Prostate gland (tissue), 2 donors: ENCODE measurements at regions not wholly inside any gene's neighbourhood (a gene's known extent, or its start where the extent isn't known, plus 50 kb on each side); places are given as distances from the start of the nearest gene placed in this dataset.

Source experiments
- DNase-seq: peaks from one replicate; pipeline ENCODE4 v3.0.0-alpha.2; 2019; ENCODE audit warnings: low spot score
- H3K27ac ChIP-seq, 2 donors: fragments of 200-600 bp; sonication (generic); 2 replicates each; pipeline ENCODE4 v1.5.1; 2017 to 2019
- H3K27me3 ChIP-seq: fragments of 200-600 bp; sonication (generic); replicated peaks from 2 replicates; pipeline ENCODE4 v1.5.1; 2019; ENCODE audit not compliant: insufficient read depth
- H3K36me3 ChIP-seq, 2 donors: fragments of 200-600 bp; sonication (generic); 1 replicate in 1 of 2; 2 replicates in 1 of 2; pipeline versions ENCODE4 v1.5.1 to v1.8.1; 2017 to 2019
- H3K4me1 ChIP-seq: fragments of 200-600 bp; sonication (generic); replicated peaks from 2 replicates; pipeline ENCODE4 v1.5.1; 2019
- H3K4me3 ChIP-seq, 2 donors: fragments of 200-600 bp; sonication (generic); 2 replicates each; pipeline ENCODE4 v1.5.1; 2017 to 2019
- H3K9me3 ChIP-seq: fragments of 200-600 bp; sonication (generic); 2 replicates; pipeline ENCODE4 v1.5.1; 2017
- CTCF ChIP-seq, 4 experiments: fragments of 200-600 bp in 2 of 4; fragments of 450-650 bp in 2 of 4; sonication (generic) in 2 of 4; IDR thresholded peaks; 1 replicate in 3 of 4; 2 replicates in 1 of 4; pipeline ENCODE4 v1.5.1; 2016 to 2019; ENCODE audit warnings: antibody characterized with exemption in 4 of 4, mild to moderate bottlenecking in 2 of 4, moderate library complexity in 2 of 4
- POLR2A ChIP-seq: fragments of 450-650 bp; IDR thresholded peaks from one replicate; pipeline ENCODE4 v1.6.1; 2016; ENCODE audit warnings: antibody characterized with exemption, mild to moderate bottlenecking
- POLR2AphosphoS5 ChIP-seq: sonication (generic); formaldehyde crosslinking; IDR thresholded peaks from one replicate; pipeline ENCODE4 v1.6.1; 2017; ENCODE audit warnings: antibody characterized with exemption
- WGBS: methylation state at CpG from one replicate; pipeline ENCODE4 v1.1.5; 2018; 5-methylcytosine and 5-hydroxymethylcytosine counted together
- intact Hi-C: fragments of 100-400 bp; cut with DNase I; formaldehyde crosslinking; loops from one replicate; pipeline ENCODE4 v1.14.2; 2022

GRCh38 chr13:34116651-34117050, 298.7 kb downstream of the RFC3 start:
- DNase-seq: no peak
- no peaks in the 10 kb centered on the region for H3K27me3 ChIP-seq
- no peak overlapping the region for H3K27ac ChIP-seq
- WGBS: 47% methylated on average over 3 of the region's 3 CpGs
- intact Hi-C loops: no loop called here
- no peaks in the 10 kb centered on the region for H3K36me3 ChIP-seq
- H3K9me3 ChIP-seq: no peaks in the 10 kb centered on the region
- H3K4me1 ChIP-seq: no peaks in the 10 kb centered on the region
- no peak overlapping the region for H3K4me3 ChIP-seq
- TF ChIP-seq POLR2A (no peak), POLR2AphosphoS5 (no peak), CTCF (IDR thresholded peaks at IDR 0.05) (no peak)

GRCh38 chr13:34124666-34125306, 306.8 kb downstream of the RFC3 start:
- WGBS: 66% methylated on average over 3 of the region's 3 CpGs
- TF ChIP-seq POLR2AphosphoS5: no peak
- TF ChIP-seq POLR2A: no peak
- TF ChIP-seq CTCF (IDR thresholded peaks at IDR 0.05): no peak
- no peak for DNase-seq
- Histone ChIP-seq H3K9me3 (no peaks in the 10 kb centered on the region), H3K4me3 (no peak overlapping the region), H3K4me1 (no peaks in the 10 kb centered on the region), H3K27ac (no peak overlapping the region), H3K27me3 (no peaks in the 10 kb centered on the region), H3K36me3 (no peaks in the 10 kb centered on the region)
- intact Hi-C loops: no loop called here

GRCh38 chr13:34127523-34127922, 309.6 kb downstream of the RFC3 start:
- Histone ChIP-seq H3K36me3 (no peaks in the 10 kb centered on the region), H3K4me1 (no peaks in the 10 kb centered on the region), H3K27ac (no peak overlapping the region), H3K4me3 (no peak overlapping the region), H3K27me3 (no peaks in the 10 kb centered on the region), H3K9me3 (no peaks in the 10 kb centered on the region)
- WGBS: 89% methylated on average over 4 of the region's 4 CpGs
- intact Hi-C loops: no loop called here
- TF ChIP-seq POLR2A (no peak), CTCF (IDR thresholded peaks at IDR 0.05) (no peak), POLR2AphosphoS5 (no peak)
- DNase-seq: no peak

GRCh38 chr13:34128661-34129060, 310.7 kb downstream of the RFC3 start:
- DNase-seq: no peak
- intact Hi-C loops: no loop called here
- Histone ChIP-seq H3K4me1 (no peaks in the 10 kb centered on the region), H3K4me3 (no peak overlapping the region), H3K36me3 (no peaks in the 10 kb centered on the region), H3K9me3 (no peaks in the 10 kb centered on the region), H3K27me3 (no peaks in the 10 kb centered on the region), H3K27ac (no peak overlapping the region)
- TF ChIP-seq CTCF (IDR thresholded peaks at IDR 0.05) (no peak), POLR2A (no peak), POLR2AphosphoS5 (no peak)
- 71% methylated on average over 3 of the region's 3 CpGs for WGBS

- H3K27me3 ChIP-seq: no peaks in the 10 kb centered on the region
- intact Hi-C loops: no loop called here
- no peaks in the 10 kb centered on the region for H3K4me1 ChIP-seq
- no peaks in the 10 kb centered on the region for H3K9me3 ChIP-seq
- no peak for DNase-seq
- no peak overlapping the region for H3K4me3 ChIP-seq
- no peak overlapping the region for H3K27ac ChIP-seq
- no peaks in the 10 kb centered on the region for H3K36me3 ChIP-seq
- TF ChIP-seq POLR2A (no peak), POLR2AphosphoS5 (no peak), CTCF (IDR thresholded peaks at IDR 0.05) (no peak)
These were observed 311.5 kb downstream of the RFC3 start for GRCh38 chr13:34129436-34129835.
